Right hindlimb (tissue), 1 donor: ENCODE measurements at regions not wholly inside any gene's neighbourhood (a gene's known extent, or its start where the extent isn't known, plus 50 kb on each side); places are given as distances from the start of the nearest gene placed in this dataset.
A peak's percentile ranks its signal among the peaks of the same experiment; 100 is the strongest.

Source experiments
- DNase-seq: peaks from one replicate; pipeline ENCODE4 v3.0.0-alpha.2; 2018

- DNase-seq: no peak
These were observed 981.9 kb downstream of the TUSC7 start for GRCh38 chr3:117691526-117691925.

- no peak for DNase-seq
These were observed 982.9 kb downstream of the TUSC7 start for GRCh38 chr3:117692416-117692995.

GRCh38 chr3:117695321-117695720 is 985.7 kb downstream of the TUSC7 start:
- DNase-seq: no peak

- DNase-seq: no peak
These were observed 986.5 kb downstream of the TUSC7 start for GRCh38 chr3:117695871-117696645.

- no peak for DNase-seq
These were observed 987.4 kb downstream of the TUSC7 start for GRCh38 chr3:117696851-117697407.

GRCh38 chr3:117699058-117699457 is 989.5 kb downstream of the TUSC7 start:
- DNase-seq: no peak

GRCh38 chr3:117700573-117701360 is 991.2 kb downstream of the TUSC7 start:
- DNase-seq: no peak

- no peak for DNase-seq
These were observed 995.4 kb downstream of the TUSC7 start for GRCh38 chr3:117705011-117705410.

GRCh38 chr3:117706037-117706436 is 996.5 kb downstream of the TUSC7 start:
- peak; percentile 34 for DNase-seq

- no peak for DNase-seq
These were observed 997.2 kb downstream of the TUSC7 start for GRCh38 chr3:117706756-117707155.

GRCh38 chr3:117708601-117709000 is 999.0 kb downstream of the TUSC7 start:
- no peak for DNase-seq

GRCh38 chr3:117709108-117709507 is 999.5 kb downstream of the TUSC7 start:
- no peak for DNase-seq

GRCh38 chr3:117710501-117710900 is 1000.9 kb downstream of the TUSC7 start:
- DNase-seq: no peak

GRCh38 chr3:117719316-117719926 is 1009.8 kb downstream of the TUSC7 start:
- no peak for DNase-seq

- no peak for DNase-seq
These were observed 1012.3 kb downstream of the TUSC7 start for GRCh38 chr3:117721866-117722265.

- no peak for DNase-seq
These were observed 1013.3 kb downstream of the TUSC7 start for GRCh38 chr3:117722856-117723255.

GRCh38 chr3:117723825-117724224 is 1014.2 kb downstream of the TUSC7 start:
- DNase-seq: no peak

- DNase-seq: no peak
These were observed 1015.7 kb downstream of the TUSC7 start for GRCh38 chr3:117725314-117725713.

- DNase-seq: no peak
These were observed 1017.2 kb downstream of the TUSC7 start for GRCh38 chr3:117726776-117727175.

GRCh38 chr3:117728226-117728625 is 1018.6 kb downstream of the TUSC7 start:
- DNase-seq: peak; percentile 42

GRCh38 chr3:117734496-117734895 is 1024.9 kb downstream of the TUSC7 start:
- DNase-seq: no peak

- no peak for DNase-seq
These were observed 1026.0 kb downstream of the TUSC7 start for GRCh38 chr3:117735481-117736101.

GRCh38 chr3:117736846-117737245 is 1027.3 kb downstream of the TUSC7 start:
- no peak for DNase-seq
